MM.1S (cell line): ENCODE measurements at regions not wholly inside any gene's neighbourhood (a gene's known extent, or its start where the extent isn't known, plus 50 kb on each side); places are given as distances from the start of the nearest gene placed in this dataset.
A peak's percentile ranks its signal among the peaks of the same experiment; 100 is the strongest.

Source experiments
- DNase-seq: peaks from one replicate; pipeline ENCODE4 v3.0.0-alpha.2; 2015
- H2AFZ ChIP-seq: fragments of 300-600 bp; sonication (generic); 2 replicates; pipeline ENCODE4 v1.6.0; 2016; ENCODE audit warnings: antibody characterized with exemption, low read length
- H3F3A ChIP-seq: fragments of 300-600 bp; sonication (generic); 2 replicates; pipeline ENCODE4 v1.6.1; 2016; ENCODE audit warnings: mild to moderate bottlenecking, antibody characterized with exemption, low read length, moderate library complexity, mixed read lengths; ENCODE audit not compliant: insufficient read depth
- H3K27ac ChIP-seq: fragments of 300-600 bp; sonication (generic); 2 replicates; pipeline ENCODE4 v1.5.1; 2016; ENCODE audit warnings: mild to moderate bottlenecking, low read length
- H3K27me3 ChIP-seq: fragments of 300-600 bp; sonication (generic); replicated peaks from 2 replicates; pipeline ENCODE4 v1.6.0; 2016; ENCODE audit warnings: low read length; ENCODE audit not compliant: insufficient read depth
- H3K36me3 ChIP-seq: fragments of 300-600 bp; sonication (generic); replicated peaks from 2 replicates; pipeline ENCODE4 v1.6.1; 2016; ENCODE audit warnings: mild to moderate bottlenecking, low read length, mixed read lengths; ENCODE audit not compliant: insufficient read depth
- H3K4me1 ChIP-seq: fragments of 300-600 bp; sonication (generic); 2 replicates; pipeline ENCODE4 v1.6.1; 2016; ENCODE audit warnings: low read length, mixed read lengths
- H3K4me2 ChIP-seq: fragments of 300-600 bp; sonication (generic); 2 replicates; pipeline ENCODE4 v1.6.0; 2016; ENCODE audit warnings: low read depth, low read length
- H3K4me3 ChIP-seq: fragments of 300-600 bp; sonication (generic); 2 replicates; pipeline ENCODE4 v1.5.1; 2016; ENCODE audit warnings: low read length, mixed read lengths
- H3K79me2 ChIP-seq: fragments of 300-600 bp; sonication (generic); 2 replicates; pipeline ENCODE4 v1.6.1; 2016; ENCODE audit warnings: mixed run types, low read length, mixed read lengths
- H3K9ac ChIP-seq: fragments of 300-600 bp; sonication (generic); 2 replicates; pipeline ENCODE4 v1.6.1; 2016; ENCODE audit warnings: low read length, mixed read lengths
- H3K9me2 ChIP-seq: fragments of 300-600 bp; sonication (generic); replicated peaks from 2 replicates; pipeline ENCODE4 v1.6.1; 2016; ENCODE audit warnings: mild to moderate bottlenecking, low read length, mixed read lengths; ENCODE audit not compliant: insufficient read depth
- H3K9me3 ChIP-seq: fragments of 300-600 bp; sonication (generic); replicated peaks from 2 replicates; pipeline ENCODE4 v1.6.1; 2016; ENCODE audit warnings: mild to moderate bottlenecking, low read length, mixed read lengths; ENCODE audit not compliant: insufficient read depth
- H4K20me1 ChIP-seq: fragments of 300-600 bp; sonication (generic); 2 replicates; pipeline ENCODE4 v1.6.1; 2016; ENCODE audit warnings: mild to moderate bottlenecking, low read length, moderate library complexity, mixed read lengths; ENCODE audit not compliant: insufficient read depth
- EZH2 ChIP-seq: fragments of 300-600 bp; sonication (generic); optimal IDR thresholded peaks from 2 replicates; pipeline ENCODE3; 2017; ENCODE audit warnings: low read depth, mild to moderate bottlenecking, antibody characterized with exemption, low read length, mixed read lengths
- EZH2phosphoT487 ChIP-seq: fragments of 300-600 bp; sonication (generic); IDR thresholded peaks from 2 replicates; pipeline ENCODE4 v1.6.1; 2018; ENCODE audit warnings: antibody characterized with exemption, low read length
- TF ChIP-seq, protein P1 (sequence below): fragments of 300-600 bp; sonication (generic); IDR thresholded peaks from 2 replicates; pipeline ENCODE4 v1.5.1; 2016; ENCODE audit warnings: antibody characterized with exemption, low read length, mixed read lengths

DNA sequence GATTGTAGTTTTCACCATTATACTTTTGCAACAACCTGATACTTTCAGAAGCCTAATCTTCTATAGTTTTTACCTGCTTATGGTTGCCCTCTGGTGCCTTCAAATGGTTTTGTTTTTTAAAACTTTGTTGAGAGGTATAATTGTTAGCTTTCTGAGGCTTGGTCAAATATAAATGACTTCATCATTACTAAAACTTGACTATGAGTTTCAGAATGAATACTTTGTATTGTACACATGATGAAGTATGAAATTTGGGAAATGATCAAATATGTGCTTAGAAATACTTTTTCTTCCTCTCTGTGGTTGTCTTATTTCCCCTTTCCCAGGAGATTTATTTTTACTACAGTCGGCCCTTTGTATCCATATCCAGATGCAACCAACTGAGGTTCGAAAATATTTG lies 151.8 kb upstream of the B3GALT2 start:
- no peak overlapping the region for H3K27ac ChIP-seq
- H3K9me3 ChIP-seq: no peaks in the 10 kb centered on the region
- H3F3A ChIP-seq: no peaks in the 10 kb centered on the region
- no peaks in the 10 kb centered on the region for H3K79me2 ChIP-seq
- TF ChIP-seq EZH2phosphoT487 (no peak), EZH2 (no peak)
- TF ChIP-seq, protein P1, sequence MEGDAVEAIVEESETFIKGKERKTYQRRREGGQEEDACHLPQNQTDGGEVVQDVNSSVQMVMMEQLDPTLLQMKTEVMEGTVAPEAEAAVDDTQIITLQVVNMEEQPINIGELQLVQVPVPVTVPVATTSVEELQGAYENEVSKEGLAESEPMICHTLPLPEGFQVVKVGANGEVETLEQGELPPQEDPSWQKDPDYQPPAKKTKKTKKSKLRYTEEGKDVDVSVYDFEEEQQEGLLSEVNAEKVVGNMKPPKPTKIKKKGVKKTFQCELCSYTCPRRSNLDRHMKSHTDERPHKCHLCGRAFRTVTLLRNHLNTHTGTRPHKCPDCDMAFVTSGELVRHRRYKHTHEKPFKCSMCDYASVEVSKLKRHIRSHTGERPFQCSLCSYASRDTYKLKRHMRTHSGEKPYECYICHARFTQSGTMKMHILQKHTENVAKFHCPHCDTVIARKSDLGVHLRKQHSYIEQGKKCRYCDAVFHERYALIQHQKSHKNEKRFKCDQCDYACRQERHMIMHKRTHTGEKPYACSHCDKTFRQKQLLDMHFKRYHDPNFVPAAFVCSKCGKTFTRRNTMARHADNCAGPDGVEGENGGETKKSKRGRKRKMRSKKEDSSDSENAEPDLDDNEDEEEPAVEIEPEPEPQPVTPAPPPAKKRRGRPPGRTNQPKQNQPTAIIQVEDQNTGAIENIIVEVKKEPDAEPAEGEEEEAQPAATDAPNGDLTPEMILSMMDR: peak; percentile 32; the same call in 1 of the 2 replicates
- no peaks in the 10 kb centered on the region for H3K27me3 ChIP-seq
- no peak overlapping the region for H2AFZ ChIP-seq
- H3K9me2 ChIP-seq: no peaks in the 10 kb centered on the region
- DNase-seq: peak; percentile 27
- H3K4me1 ChIP-seq: no peaks in the 10 kb centered on the region
- no peak overlapping the region for H3K4me3 ChIP-seq
- no peaks in the 10 kb centered on the region for H3K36me3 ChIP-seq
- H4K20me1 ChIP-seq: no peaks in the 10 kb centered on the region
- no peak overlapping the region for H3K4me2 ChIP-seq
- H3K9ac ChIP-seq: no peak overlapping the region

DNA sequence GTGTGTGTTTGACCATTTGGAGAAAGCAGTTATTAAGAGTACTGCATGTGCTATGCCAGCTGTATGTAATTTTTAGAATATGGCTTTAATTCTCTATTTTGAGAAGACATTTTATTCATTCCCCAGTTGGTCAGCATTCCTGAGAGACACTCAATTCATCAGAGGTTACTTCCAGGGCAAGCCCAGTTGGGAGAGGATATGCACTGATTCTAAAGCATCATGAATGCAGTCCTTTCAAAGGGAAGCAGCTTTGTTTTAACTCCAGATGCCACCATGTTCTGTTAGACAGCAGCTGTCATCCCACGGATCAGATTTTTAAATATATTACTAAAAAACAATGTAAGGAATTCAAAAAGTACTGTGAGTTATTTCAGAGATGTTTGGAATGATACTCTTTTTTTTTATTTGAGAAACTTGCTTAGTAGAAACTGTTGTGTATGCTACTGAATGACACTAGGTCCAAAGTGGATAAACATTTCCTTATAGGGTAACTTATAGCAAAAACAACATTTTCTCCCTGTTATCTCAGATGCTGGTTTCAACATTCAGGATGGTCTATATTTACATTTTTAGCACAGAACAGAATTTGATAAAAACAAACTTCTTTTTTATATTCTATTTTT lies 149.5 kb upstream of the B3GALT2 start:
- Histone ChIP-seq H3K9me3 (no peaks in the 10 kb centered on the region), H3K4me1 (no peaks in the 10 kb centered on the region), H3F3A (no peaks in the 10 kb centered on the region), H3K27me3 (no peaks in the 10 kb centered on the region), H2AFZ (no peak overlapping the region), H3K9me2 (no peaks in the 10 kb centered on the region), H3K36me3 (no peaks in the 10 kb centered on the region), H3K4me3 (no peak overlapping the region), H3K27ac (no peak overlapping the region), H3K4me2 (no peak overlapping the region), H3K9ac (no peak overlapping the region), H3K79me2 (no peaks in the 10 kb centered on the region), H4K20me1 (no peaks in the 10 kb centered on the region)
- no peak for DNase-seq
- TF ChIP-seq EZH2 (no peak), EZH2phosphoT487 (no peak)
- TF ChIP-seq, protein P1: no peak

DNA sequence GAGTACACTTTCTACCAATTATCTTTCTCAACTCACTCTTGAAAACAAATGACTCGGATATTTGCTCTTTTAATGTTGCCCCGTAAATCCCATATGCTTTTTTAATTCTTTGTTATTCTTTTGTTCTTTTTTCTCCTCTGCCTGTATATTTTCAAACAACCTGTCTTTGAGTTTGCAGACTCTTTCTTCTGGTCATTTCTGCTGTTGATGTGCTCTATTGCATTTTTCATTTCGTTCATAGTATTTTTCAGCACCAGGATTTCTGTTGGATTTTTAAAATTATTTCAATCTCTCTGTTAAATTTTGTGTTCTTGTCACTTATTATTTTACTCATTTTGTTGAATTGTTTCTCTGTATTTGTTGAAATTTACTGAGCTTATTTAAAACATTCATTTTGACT lies 146.8 kb upstream of the B3GALT2 start:
- Histone ChIP-seq H3K27ac (no peak overlapping the region), H3K79me2 (no peaks in the 10 kb centered on the region), H3K9me3 (no peaks in the 10 kb centered on the region), H4K20me1 (no peaks in the 10 kb centered on the region), H3K27me3 (no peaks in the 10 kb centered on the region), H3F3A (no peaks in the 10 kb centered on the region), H3K9me2 (no peaks in the 10 kb centered on the region), H3K4me2 (no peak overlapping the region), H3K9ac (no peak overlapping the region), H3K4me1 (no peaks in the 10 kb centered on the region), H3K4me3 (no peak overlapping the region), H2AFZ (no peak overlapping the region), H3K36me3 (no peaks in the 10 kb centered on the region)
- TF ChIP-seq EZH2phosphoT487: no peak
- no peak for TF ChIP-seq EZH2
- TF ChIP-seq, protein P1: no peak
- no peak for DNase-seq
